Activated T-cell treated with anti-CD3 and anti-CD28 coated beads for 1 hour (primary cell): ENCODE measurements at regions not wholly inside any gene's neighbourhood (a gene's known extent, or its start where the extent isn't known, plus 50 kb on each side); places are given as distances from the start of the nearest gene placed in this dataset.
A peak's percentile ranks its signal among the peaks of the same experiment; 100 is the strongest.

Source experiments
- DNase-seq: peaks from one replicate; pipeline ENCODE4 v3.0.0-alpha.2; 2020; ENCODE audit warnings: low read depth

- no peak for DNase-seq
Observed at GRCh38 chr15:69718436-69718835, 265.8 kb downstream of the RPLP1 start.

GRCh38 chr15:69718916-69719315 is 266.3 kb downstream of the RPLP1 start:
- DNase-seq: no peak

- DNase-seq: peak; percentile 35
Observed at GRCh38 chr15:69719527-69720240, 267.1 kb downstream of the RPLP1 start.

GRCh38 chr15:69720536-69720935 is 267.9 kb downstream of the RPLP1 start:
- no peak for DNase-seq

GRCh38 chr15:69722924-69723323 is 270.3 kb downstream of the RPLP1 start:
- no peak for DNase-seq

GRCh38 chr15:69723404-69724096 is 270.9 kb downstream of the RPLP1 start:
- DNase-seq: no peak

- DNase-seq: no peak
Observed at GRCh38 chr15:69724333-69724732, 271.7 kb downstream of the RPLP1 start.

GRCh38 chr15:69725275-69725674 is 272.7 kb downstream of the RPLP1 start:
- DNase-seq: no peak

- DNase-seq: no peak
Observed at GRCh38 chr15:69725957-69726356, 273.3 kb downstream of the RPLP1 start.

- no peak for DNase-seq
Observed at GRCh38 chr15:69727121-69727924, 274.7 kb downstream of the RPLP1 start.

GRCh38 chr15:69729167-69729748 is 276.6 kb downstream of the RPLP1 start:
- peak; percentile 78 for DNase-seq

- DNase-seq: no peak
Observed at GRCh38 chr15:69730281-69731080, 277.9 kb downstream of the RPLP1 start.

GRCh38 chr15:69731081-69731330 is 278.4 kb downstream of the RPLP1 start:
- no peak for DNase-seq

GRCh38 chr15:69731581-69731980 is 279.0 kb downstream of the RPLP1 start:
- DNase-seq: no peak

GRCh38 chr15:69732133-69732532 is 279.5 kb downstream of the RPLP1 start:
- DNase-seq: no peak

GRCh38 chr15:69734699-69735098 is 282.1 kb downstream of the RPLP1 start:
- DNase-seq: no peak

- DNase-seq: no peak
Observed at GRCh38 chr15:69735121-69735520, 282.5 kb downstream of the RPLP1 start.

- DNase-seq: no peak
Observed at GRCh38 chr15:69736161-69736560, 283.5 kb downstream of the RPLP1 start.

- no peak for DNase-seq
Observed at GRCh38 chr15:69737916-69738315, 285.3 kb downstream of the RPLP1 start.

GRCh38 chr15:69740684-69741083 is 288.1 kb downstream of the RPLP1 start:
- DNase-seq: no peak

- DNase-seq: no peak
Observed at GRCh38 chr15:69742361-69742760, 289.7 kb downstream of the RPLP1 start.

- no peak for DNase-seq
Observed at GRCh38 chr15:69743091-69743490, 290.5 kb downstream of the RPLP1 start.
